ENCODE measurements at regions not wholly inside any gene's neighbourhood (a gene's known extent, or its start where the extent isn't known, plus 50 kb on each side); places are given as distances from the start of the nearest gene placed in this dataset.
"Not testable (repeated sequence)": the region's sequence is repeated elsewhere in the genome, so short reads cannot be mapped to it uniquely, and the experiment has no call there.

GRCh38 chr3:43233062-43233461 is 53.3 kb upstream of the SNRK start:
- H3F3A ChIP-seq (replicated peaks; ENCODE audit: insufficient read depth), result no peaks in the 10 kb centered on the region
- no peaks in the 10 kb centered on the region for H3K36me3 ChIP-seq (replicated peaks in 1 of 2; ENCODE audit: control insufficient read depth in 1 of 2, insufficient read depth in 2 of 2, low read length in 1 of 2)
- H3K4me2 ChIP-seq, result no peak overlapping the region
- no peaks in the 10 kb centered on the region for H3K79me2 ChIP-seq (ENCODE audit: insufficient read depth)
- POLR2A ChIA-PET, result no interaction called here
- no peak overlapping the region for H2AFZ ChIP-seq (ENCODE audit: low read depth)
- no peaks in the 10 kb centered on the region for H3K9me3 ChIP-seq
- no peaks in the 10 kb centered on the region for H3K27me3 ChIP-seq (ENCODE audit: insufficient read depth)
- H3K9me2 ChIP-seq, result no peaks in the 10 kb centered on the region
- TF ChIP-seq POLR2AphosphoS5 (IDR thresholded peaks at IDR 0.05; ENCODE audit: low read depth, low read length) (no peak), SMC3 (IDR thresholded peaks at IDR 0.05; ENCODE audit: low read depth, low read length) (no peak), YY1 (IDR thresholded peaks at IDR 0.05; ENCODE audit: low read depth) (no peak), FOXM1 (IDR thresholded peaks at IDR 0.05; ENCODE audit: low read depth) (no peak), IRF3 (IDR thresholded peaks at IDR 0.05; ENCODE audit: low read depth, low read length) (no peak), NFIC (IDR thresholded peaks at IDR 0.05; ENCODE audit: borderline replicate concordance) (no peak), TEAD4 (IDR thresholded peaks at IDR 0.05; ENCODE audit: borderline replicate concordance, insufficient read depth) (no peak)
- H3K4me1 ChIP-seq (ENCODE audit: control insufficient read depth in 1 of 2, insufficient read depth in 2 of 2, low read depth in 1 of 2, low read length in 1 of 2), result no peaks in the 10 kb centered on the region; a peak in 1 of 4 replicates
- H3K9ac ChIP-seq, result no peak overlapping the region
- no peak overlapping the region for H3K27ac ChIP-seq (ENCODE audit: low read depth in 2 of 2, low read length in 1 of 2)
- WGBS (ENCODE audit: low lambda C conversion rate), result 51% methylated on average over 2 of the region's 3 CpGs
- H3K4me3 ChIP-seq (ENCODE audit: low read depth in 2 of 2, low read length in 1 of 2), result no peak overlapping the region
- no peaks in the 10 kb centered on the region for H4K20me1 ChIP-seq (ENCODE audit: insufficient read depth)
- DNase-seq, result no peak
- CTCF ChIA-PET, result no interaction called here

- Histone ChIP-seq H3F3A (replicated peaks; ENCODE audit: insufficient read depth) (no peaks in the 10 kb centered on the region), H3K4me3 (ENCODE audit: low read depth in 2 of 2, low read length in 1 of 2) (no peak overlapping the region), H3K9me3 (no peaks in the 10 kb centered on the region), H3K4me2 (no peak overlapping the region), H3K79me2 (ENCODE audit: insufficient read depth) (no peaks in the 10 kb centered on the region), H3K4me1 (ENCODE audit: control insufficient read depth in 1 of 2, insufficient read depth in 2 of 2, low read depth in 1 of 2, low read length in 1 of 2) (no peaks in the 10 kb centered on the region; a peak in 1 of 4 replicates), H3K9ac (no peak overlapping the region), H3K9me2 (no peaks in the 10 kb centered on the region), H2AFZ (ENCODE audit: low read depth) (no peak overlapping the region), H3K27ac (ENCODE audit: low read depth in 2 of 2, low read length in 1 of 2) (no peak overlapping the region), H4K20me1 (ENCODE audit: insufficient read depth) (no peaks in the 10 kb centered on the region), H3K27me3 (ENCODE audit: insufficient read depth) (no peaks in the 10 kb centered on the region), H3K36me3 (replicated peaks in 1 of 2; ENCODE audit: control insufficient read depth in 1 of 2, insufficient read depth in 2 of 2, low read length in 1 of 2) (no peaks in the 10 kb centered on the region)
- no peak for TF ChIP-seq FOXM1 (IDR thresholded peaks at IDR 0.05; ENCODE audit: low read depth)
- no peak for TF ChIP-seq CHD2 (IDR thresholded peaks at IDR 0.05; ENCODE audit: low read length, partially characterized antibody)
- TF ChIP-seq REST (IDR thresholded peaks at IDR 0.05; ENCODE audit: low read depth, low read length), result no peak
- TF ChIP-seq ELF1 (IDR thresholded peaks at IDR 0.05), result no peak
- no peak for TF ChIP-seq MEF2A (IDR thresholded peaks at IDR 0.05; ENCODE audit: borderline replicate concordance, low read depth)
- TF ChIP-seq TEAD4 (IDR thresholded peaks at IDR 0.05; ENCODE audit: borderline replicate concordance, insufficient read depth), result no peak
- no peak for TF ChIP-seq GABPA (IDR thresholded peaks at IDR 0.05; ENCODE audit: low read depth)
- TF ChIP-seq IRF3 (IDR thresholded peaks at IDR 0.05; ENCODE audit: low read depth, low read length), result no peak
- no peak for TF ChIP-seq FOSL2 (IDR thresholded peaks at IDR 0.05; ENCODE audit: borderline replicate concordance, low read depth)
- ChIA-PET POLR2A (interaction anchor here (0.7 kb wide), 1 partner anchor 35 kb away, joined by 4 read pairs; no protein-coding TSS in a partner anchor), CTCF (interaction anchor here (1.0 to 1.4 kb wide), 2 partner anchors 69 to 70 kb away, joined by 3 read pairs; no protein-coding TSS in a partner anchor)
- WGBS (ENCODE audit: low lambda C conversion rate), result 22% methylated on average over 6 of the region's 6 CpGs
- DNase-seq, result no peak
Observed at GRCh38 chr3:43231276-43232000, 54.9 kb upstream of the SNRK start.

- 41% methylated on average over 4 of the region's 4 CpGs for WGBS (ENCODE audit: low lambda C conversion rate)
Observed at GRCh38 chr3:43229865-43230264, 56.5 kb upstream of the SNRK start.

More at GRCh38 chr3:43229865-43230264, 56.5 kb upstream of the SNRK start:
- H3K4me2 ChIP-seq; H3K27me3 ChIP-seq (ENCODE audit: insufficient read depth); H3K4me1 ChIP-seq (ENCODE audit: control insufficient read depth in 1 of 2, insufficient read depth in 2 of 2, low read depth in 1 of 2, low read length in 1 of 2); H3K9me2 ChIP-seq; H3K79me2 ChIP-seq (ENCODE audit: insufficient read depth); H3F3A ChIP-seq (replicated peaks; ENCODE audit: insufficient read depth); H2AFZ ChIP-seq (ENCODE audit: low read depth); H3K9me3 ChIP-seq; POLR2A ChIA-PET; DNase-seq; CTCF ChIA-PET; H3K9ac ChIP-seq; H3K27ac ChIP-seq (ENCODE audit: low read depth in 2 of 2, low read length in 1 of 2); H3K4me3 ChIP-seq (ENCODE audit: low read depth in 2 of 2, low read length in 1 of 2); H4K20me1 ChIP-seq (ENCODE audit: insufficient read depth); H3K36me3 ChIP-seq (replicated peaks in 1 of 2; ENCODE audit: control insufficient read depth in 1 of 2, insufficient read depth in 2 of 2, low read length in 1 of 2): not testable (repeated sequence)
